GM23338 (cell line): ENCODE measurements at regions not wholly inside any gene's neighbourhood (a gene's known extent, or its start where the extent isn't known, plus 50 kb on each side); places are given as distances from the start of the nearest gene placed in this dataset.

Experiments
- ATAC-seq: fragments of 200-7000 bp; cut with Tn5 transposase; 3 replicates; pipeline ENCODE4 v1.9.1; 2020
- DNase-seq: peaks from one replicate; pipeline ENCODE4 v3.0.0-alpha.2; 2015; ENCODE audit warnings: low spot score
- H2AFZ ChIP-seq: fragments of 200-600 bp; sonication (generic); 2 replicates; pipeline ENCODE4 v1.8.0; 2016; ENCODE audit warnings: antibody characterized with exemption, mild to moderate bottlenecking, moderate library complexity
- H3F3A ChIP-seq: fragments of 200-600 bp; sonication (generic); replicated peaks from 2 replicates; pipeline ENCODE4 v1.8.0; 2017; ENCODE audit warnings: antibody characterized with exemption, mixed run types, low read depth
- H3K27ac ChIP-seq: fragments of 200-600 bp; sonication (generic); 2 replicates; pipeline ENCODE4 v1.6.1; 2016; ENCODE audit warnings: low read depth
- H3K27me3 ChIP-seq: fragments of 200-600 bp; sonication (generic); 2 replicates; pipeline ENCODE4 v1.8.0; 2016; ENCODE audit warnings: mild to moderate bottlenecking, mixed run types, moderate library complexity; ENCODE audit not compliant: insufficient read depth
- H3K36me3 ChIP-seq: fragments of 200-600 bp; sonication (generic); 2 replicates; pipeline ENCODE4 v1.8.0; 2016; ENCODE audit warnings: mild to moderate bottlenecking; ENCODE audit not compliant: insufficient read depth
- H3K4me1 ChIP-seq: fragments of 200-600 bp; sonication (generic); 2 replicates; pipeline ENCODE4 v1.8.0; 2016; ENCODE audit warnings: mild to moderate bottlenecking, moderate library complexity; ENCODE audit not compliant: insufficient read depth
- H3K4me2 ChIP-seq: fragments of 200-600 bp; sonication (generic); 2 replicates; pipeline ENCODE4 v1.7.1; 2017; ENCODE audit warnings: mixed run types
- H3K4me3 ChIP-seq: fragments of 200-600 bp; sonication (generic); 2 replicates; pipeline ENCODE4 v1.6.1; 2016; ENCODE audit warnings: mixed run types
- H3K79me2 ChIP-seq: fragments of 200-600 bp; sonication (generic); replicated peaks from 2 replicates; pipeline ENCODE4 v1.8.0; 2017; ENCODE audit warnings: mild to moderate bottlenecking; ENCODE audit not compliant: insufficient read depth
- H3K9me2 ChIP-seq: fragments of 200-600 bp; sonication (generic); 2 replicates; pipeline ENCODE4 v1.8.0; 2017; ENCODE audit not compliant: insufficient read depth
- H4K20me1 ChIP-seq: fragments of 200-600 bp; sonication (generic); replicated peaks from 2 replicates; pipeline ENCODE4 v1.8.0; 2017; ENCODE audit warnings: mild to moderate bottlenecking; ENCODE audit not compliant: insufficient read depth
- H3K27ac Mint-ChIP-seq: 2 replicates; pipeline ENCODE4 v1.8.0; 2020; ENCODE audit warnings: inconsistent platforms, mild to moderate bottlenecking, moderate library complexity, mixed read lengths
- H3K27me3 Mint-ChIP-seq: 3 replicates; pipeline ENCODE4 v1.8.0; 2022; ENCODE audit warnings: low read depth, mild to moderate bottlenecking, moderate library complexity, mixed read lengths, inconsistent platforms; ENCODE audit not compliant: insufficient read depth, poor library complexity
- H3K36me3 Mint-ChIP-seq: 3 replicates; pipeline ENCODE4 v1.8.0; 2021; ENCODE audit warnings: low read depth, mild to moderate bottlenecking, inconsistent platforms, moderate library complexity, mixed read lengths
- H3K4me1 Mint-ChIP-seq: 3 replicates; pipeline ENCODE4 v1.8.0; 2020; ENCODE audit warnings: mild to moderate bottlenecking, inconsistent platforms, mixed read lengths
- H3K4me3 Mint-ChIP-seq: 3 replicates; pipeline ENCODE4 v1.8.0; 2021; ENCODE audit warnings: moderate library complexity, mild to moderate bottlenecking, inconsistent platforms, mixed read lengths
- H3K9me3 Mint-ChIP-seq: 3 replicates; pipeline ENCODE4 v1.8.0; 2020; ENCODE audit warnings: moderate library complexity, mild to moderate bottlenecking, inconsistent platforms, mixed read lengths
- EZH2 ChIP-seq: fragments of 200-600 bp; sonication (generic); IDR thresholded peaks from one replicate; pipeline ENCODE4 v1.8.0; 2017; ENCODE audit warnings: antibody characterized with exemption, mild to moderate bottlenecking, low read depth; ENCODE audit not compliant: unreplicated experiment
- EZH2phosphoT487 ChIP-seq: fragments of 200-600 bp; sonication (generic); IDR thresholded peaks from one replicate; pipeline ENCODE4 v1.8.1; 2018; ENCODE audit warnings: antibody characterized with exemption; ENCODE audit not compliant: unreplicated experiment
- JUNB ChIP-seq: IDR thresholded peaks from one replicate; pipeline ENCODE4 v1.6.1; 2016; ENCODE audit warnings: antibody characterized with exemption; ENCODE audit not compliant: unreplicated experiment
- NANOG ChIP-seq: IDR thresholded peaks from 2 replicates; pipeline ENCODE4 v1.6.1; 2016; ENCODE audit warnings: antibody characterized with exemption, borderline replicate concordance
- POLR2AphosphoS5 ChIP-seq: IDR thresholded peaks from 2 replicates; pipeline ENCODE4 v1.6.1; 2016; ENCODE audit warnings: antibody characterized with exemption, low read depth
- ZNF114 ChIP-seq: fragments of 250-450 bp; sonication (Bioruptor Pico); IDR thresholded peaks from 2 replicates; pipeline ENCODE4 v1.5.0; 2020; ENCODE audit warnings: mild to moderate bottlenecking, moderate library complexity
- TF ChIP-seq, protein P1 (sequence below): fragments of 250-450 bp; sonication (Bioruptor Pico); IDR thresholded peaks from 2 replicates; pipeline ENCODE4 v1.5.0; 2020; ENCODE audit warnings: mild to moderate bottlenecking, moderate library complexity
- TF ChIP-seq, protein P2 (sequence below): IDR thresholded peaks from one replicate; pipeline ENCODE4 v1.6.1; 2018; ENCODE audit warnings: antibody characterized with exemption; ENCODE audit not compliant: unreplicated experiment
- TF ChIP-seq, protein P3 (sequence below): IDR thresholded peaks from 2 replicates; pipeline ENCODE4 v1.6.1; 2016; ENCODE audit warnings: antibody characterized with exemption

DNA sequence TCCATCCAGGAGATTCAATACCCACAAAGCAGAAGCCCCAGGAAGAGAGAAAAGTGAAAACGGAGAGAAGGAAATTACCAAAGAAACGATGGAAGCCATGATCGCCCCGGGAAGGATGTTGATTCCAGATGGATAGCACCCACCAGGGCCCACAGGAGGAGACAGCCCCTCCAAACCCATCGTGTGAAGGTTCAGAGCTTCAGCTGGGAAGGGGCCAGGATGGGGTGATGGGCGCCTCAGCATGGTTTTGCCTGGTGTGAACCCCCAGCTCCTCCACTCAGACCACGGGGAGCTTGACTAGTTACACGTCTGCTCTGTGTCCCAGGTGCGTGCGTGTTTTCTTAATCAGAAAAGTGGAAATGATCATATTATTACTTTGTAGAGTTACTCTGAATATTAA, 264.5 kb downstream of the EIPR1 start (continued):
- TF ChIP-seq, protein P1, sequence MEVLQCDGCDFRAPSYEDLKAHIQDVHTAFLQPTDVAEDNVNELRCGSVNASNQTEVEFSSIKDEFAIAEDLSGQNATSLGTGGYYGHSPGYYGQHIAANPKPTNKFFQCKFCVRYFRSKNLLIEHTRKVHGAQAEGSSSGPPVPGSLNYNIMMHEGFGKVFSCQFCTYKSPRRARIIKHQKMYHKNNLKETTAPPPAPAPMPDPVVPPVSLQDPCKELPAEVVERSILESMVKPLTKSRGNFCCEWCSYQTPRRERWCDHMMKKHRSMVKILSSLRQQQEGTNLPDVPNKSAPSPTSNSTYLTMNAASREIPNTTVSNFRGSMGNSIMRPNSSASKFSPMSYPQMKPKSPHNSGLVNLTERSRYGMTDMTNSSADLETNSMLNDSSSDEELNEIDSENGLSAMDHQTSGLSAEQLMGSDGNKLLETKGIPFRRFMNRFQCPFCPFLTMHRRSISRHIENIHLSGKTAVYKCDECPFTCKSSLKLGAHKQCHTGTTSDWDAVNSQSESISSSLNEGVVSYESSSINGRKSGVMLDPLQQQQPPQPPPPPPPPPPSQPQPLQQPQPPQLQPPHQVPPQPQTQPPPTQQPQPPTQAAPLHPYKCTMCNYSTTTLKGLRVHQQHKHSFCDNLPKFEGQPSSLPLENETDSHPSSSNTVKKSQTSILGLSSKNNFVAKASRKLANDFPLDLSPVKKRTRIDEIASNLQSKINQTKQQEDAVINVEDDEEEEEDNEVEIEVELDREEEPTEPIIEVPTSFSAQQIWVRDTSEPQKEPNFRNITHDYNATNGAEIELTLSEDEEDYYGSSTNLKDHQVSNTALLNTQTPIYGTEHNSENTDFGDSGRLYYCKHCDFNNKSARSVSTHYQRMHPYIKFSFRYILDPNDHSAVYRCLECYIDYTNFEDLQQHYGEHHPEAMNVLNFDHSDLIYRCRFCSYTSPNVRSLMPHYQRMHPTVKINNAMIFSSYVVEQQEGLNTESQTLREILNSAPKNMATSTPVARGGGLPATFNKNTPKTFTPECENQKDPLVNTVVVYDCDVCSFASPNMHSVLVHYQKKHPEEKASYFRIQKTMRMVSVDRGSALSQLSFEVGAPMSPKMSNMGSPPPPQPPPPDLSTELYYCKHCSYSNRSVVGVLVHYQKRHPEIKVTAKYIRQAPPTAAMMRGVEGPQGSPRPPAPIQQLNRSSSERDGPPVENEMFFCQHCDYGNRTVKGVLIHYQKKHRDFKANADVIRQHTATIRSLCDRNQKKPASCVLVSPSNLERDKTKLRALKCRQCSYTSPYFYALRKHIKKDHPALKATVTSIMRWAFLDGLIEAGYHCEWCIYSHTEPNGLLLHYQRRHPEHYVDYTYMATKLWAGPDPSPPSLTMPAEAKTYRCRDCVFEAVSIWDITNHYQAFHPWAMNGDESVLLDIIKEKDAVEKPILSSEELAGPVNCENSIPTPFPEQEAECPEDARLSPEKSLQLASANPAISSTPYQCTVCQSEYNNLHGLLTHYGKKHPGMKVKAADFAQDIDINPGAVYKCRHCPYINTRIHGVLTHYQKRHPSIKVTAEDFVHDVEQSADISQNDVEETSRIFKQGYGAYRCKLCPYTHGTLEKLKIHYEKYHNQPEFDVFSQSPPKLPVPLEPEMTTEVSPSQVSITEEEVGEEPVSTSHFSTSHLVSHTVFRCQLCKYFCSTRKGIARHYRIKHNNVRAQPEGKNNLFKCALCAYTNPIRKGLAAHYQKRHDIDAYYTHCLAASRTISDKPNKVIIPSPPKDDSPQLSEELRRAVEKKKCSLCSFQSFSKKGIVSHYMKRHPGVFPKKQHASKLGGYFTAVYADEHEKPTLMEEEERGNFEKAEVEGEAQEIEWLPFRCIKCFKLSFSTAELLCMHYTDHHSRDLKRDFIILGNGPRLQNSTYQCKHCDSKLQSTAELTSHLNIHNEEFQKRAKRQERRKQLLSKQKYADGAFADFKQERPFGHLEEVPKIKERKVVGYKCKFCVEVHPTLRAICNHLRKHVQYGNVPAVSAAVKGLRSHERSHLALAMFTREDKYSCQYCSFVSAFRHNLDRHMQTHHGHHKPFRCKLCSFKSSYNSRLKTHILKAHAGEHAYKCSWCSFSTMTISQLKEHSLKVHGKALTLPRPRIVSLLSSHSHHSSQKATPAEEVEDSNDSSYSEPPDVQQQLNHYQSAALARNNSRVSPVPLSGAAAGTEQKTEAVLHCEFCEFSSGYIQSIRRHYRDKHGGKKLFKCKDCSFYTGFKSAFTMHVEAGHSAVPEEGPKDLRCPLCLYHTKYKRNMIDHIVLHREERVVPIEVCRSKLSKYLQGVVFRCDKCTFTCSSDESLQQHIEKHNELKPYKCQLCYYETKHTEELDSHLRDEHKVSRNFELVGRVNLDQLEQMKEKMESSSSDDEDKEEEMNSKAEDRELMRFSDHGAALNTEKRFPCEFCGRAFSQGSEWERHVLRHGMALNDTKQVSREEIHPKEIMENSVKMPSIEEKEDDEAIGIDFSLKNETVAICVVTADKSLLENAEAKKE: no peak
- TF ChIP-seq JUNB (no peak), NANOG (no peak), ZNF114 (CRISPR knock-in tag) (no peak)
- TF ChIP-seq, protein P2, sequence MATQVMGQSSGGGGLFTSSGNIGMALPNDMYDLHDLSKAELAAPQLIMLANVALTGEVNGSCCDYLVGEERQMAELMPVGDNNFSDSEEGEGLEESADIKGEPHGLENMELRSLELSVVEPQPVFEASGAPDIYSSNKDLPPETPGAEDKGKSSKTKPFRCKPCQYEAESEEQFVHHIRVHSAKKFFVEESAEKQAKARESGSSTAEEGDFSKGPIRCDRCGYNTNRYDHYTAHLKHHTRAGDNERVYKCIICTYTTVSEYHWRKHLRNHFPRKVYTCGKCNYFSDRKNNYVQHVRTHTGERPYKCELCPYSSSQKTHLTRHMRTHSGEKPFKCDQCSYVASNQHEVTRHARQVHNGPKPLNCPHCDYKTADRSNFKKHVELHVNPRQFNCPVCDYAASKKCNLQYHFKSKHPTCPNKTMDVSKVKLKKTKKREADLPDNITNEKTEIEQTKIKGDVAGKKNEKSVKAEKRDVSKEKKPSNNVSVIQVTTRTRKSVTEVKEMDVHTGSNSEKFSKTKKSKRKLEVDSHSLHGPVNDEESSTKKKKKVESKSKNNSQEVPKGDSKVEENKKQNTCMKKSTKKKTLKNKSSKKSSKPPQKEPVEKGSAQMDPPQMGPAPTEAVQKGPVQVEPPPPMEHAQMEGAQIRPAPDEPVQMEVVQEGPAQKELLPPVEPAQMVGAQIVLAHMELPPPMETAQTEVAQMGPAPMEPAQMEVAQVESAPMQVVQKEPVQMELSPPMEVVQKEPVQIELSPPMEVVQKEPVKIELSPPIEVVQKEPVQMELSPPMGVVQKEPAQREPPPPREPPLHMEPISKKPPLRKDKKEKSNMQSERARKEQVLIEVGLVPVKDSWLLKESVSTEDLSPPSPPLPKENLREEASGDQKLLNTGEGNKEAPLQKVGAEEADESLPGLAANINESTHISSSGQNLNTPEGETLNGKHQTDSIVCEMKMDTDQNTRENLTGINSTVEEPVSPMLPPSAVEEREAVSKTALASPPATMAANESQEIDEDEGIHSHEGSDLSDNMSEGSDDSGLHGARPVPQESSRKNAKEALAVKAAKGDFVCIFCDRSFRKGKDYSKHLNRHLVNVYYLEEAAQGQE: no peak

DNA sequence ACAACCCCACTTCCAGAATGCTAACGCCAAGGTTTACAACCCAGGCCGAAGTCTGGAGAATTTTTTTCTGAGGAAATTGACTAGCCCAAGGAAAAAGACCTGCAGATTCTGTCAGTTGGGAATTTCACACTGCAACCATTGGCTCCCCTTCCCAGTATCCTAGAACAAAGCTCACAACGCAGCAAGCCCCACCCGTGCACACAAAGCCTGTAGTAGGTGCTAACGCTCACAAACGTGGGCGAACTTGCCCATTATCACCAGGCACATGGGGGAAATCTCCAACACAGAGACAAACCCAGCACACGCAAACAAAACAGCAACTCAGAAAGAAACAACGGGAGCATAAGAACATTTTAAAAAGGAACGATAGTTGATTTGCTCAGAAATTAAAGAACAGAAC, 265.1 kb downstream of the EIPR1 start:
- Histone ChIP-seq H3K4me2 (no peak overlapping the region), H4K20me1 (no peaks in the 10 kb centered on the region), H3F3A (peaks cover 9% of the 10 kb centered on the region), H3K4me3 (no peak overlapping the region), H3K9me2 (no peaks in the 10 kb centered on the region), H3K27me3 (no peaks in the 10 kb centered on the region), H3K27ac (no peak overlapping the region), H3K4me1 (no peaks in the 10 kb centered on the region), H2AFZ (no peak overlapping the region; the same call in 1 of the 2 replicates), H3K79me2 (no peaks in the 10 kb centered on the region), H3K36me3 (no peaks in the 10 kb centered on the region)
- Mint-ChIP-seq H3K36me3 (no peaks in the 10 kb centered on the region), H3K27ac (no peak overlapping the region), H3K4me3 (no peak overlapping the region), H3K4me1 (peaks cover 1% of the 10 kb centered on the region), H3K27me3 (peaks cover 15% of the 10 kb centered on the region), H3K9me3 (peaks cover 6% of the 10 kb centered on the region)
- ATAC-seq (no peak), DNase-seq (no peak)
- no peak for TF ChIP-seq POLR2AphosphoS5
- TF ChIP-seq, protein P3, sequence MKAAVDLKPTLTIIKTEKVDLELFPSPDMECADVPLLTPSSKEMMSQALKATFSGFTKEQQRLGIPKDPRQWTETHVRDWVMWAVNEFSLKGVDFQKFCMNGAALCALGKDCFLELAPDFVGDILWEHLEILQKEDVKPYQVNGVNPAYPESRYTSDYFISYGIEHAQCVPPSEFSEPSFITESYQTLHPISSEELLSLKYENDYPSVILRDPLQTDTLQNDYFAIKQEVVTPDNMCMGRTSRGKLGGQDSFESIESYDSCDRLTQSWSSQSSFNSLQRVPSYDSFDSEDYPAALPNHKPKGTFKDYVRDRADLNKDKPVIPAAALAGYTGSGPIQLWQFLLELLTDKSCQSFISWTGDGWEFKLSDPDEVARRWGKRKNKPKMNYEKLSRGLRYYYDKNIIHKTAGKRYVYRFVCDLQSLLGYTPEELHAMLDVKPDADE: no peak
- no peak for TF ChIP-seq NANOG
- TF ChIP-seq EZH2phosphoT487: no peak
- no peak for TF ChIP-seq EZH2
